ENCODE measurements at regions not wholly inside any gene's neighbourhood (a gene's known extent, or its start where the extent isn't known, plus 50 kb on each side); places are given as distances from the start of the nearest gene placed in this dataset.

- DNase-seq: no peak
Measured at GRCh38 chr2:150153646-150154307, 333.7 kb downstream of the RND3 start.

- DNase-seq: no peak
Measured at GRCh38 chr2:150152230-150152629, 335.2 kb downstream of the RND3 start.

GRCh38 chr2:150150144-150150543 is 337.3 kb downstream of the RND3 start:
- DNase-seq: no peak

- no peak for DNase-seq
Measured at GRCh38 chr2:150147889-150148683, 339.4 kb downstream of the RND3 start.

GRCh38 chr2:150146879-150147278 is 340.6 kb downstream of the RND3 start:
- no peak for DNase-seq

GRCh38 chr2:150145299-150145692 is 342.2 kb downstream of the RND3 start:
- no peak for DNase-seq

GRCh38 chr2:150144546-150145298 is 342.7 kb downstream of the RND3 start:
- DNase-seq: peak; percentile 56

- peak; percentile 80 for DNase-seq
Measured at GRCh38 chr2:150143087-150143536, 344.4 kb downstream of the RND3 start.

GRCh38 chr2:150142561-150142960 is 344.9 kb downstream of the RND3 start:
- peak; percentile 92 for DNase-seq

- DNase-seq: peak; percentile 65
Measured at GRCh38 chr2:150141226-150142001, 346.1 kb downstream of the RND3 start.

- DNase-seq: no peak
Measured at GRCh38 chr2:150140777-150141176, 346.7 kb downstream of the RND3 start.

- DNase-seq: no peak
Measured at GRCh38 chr2:150138587-150138986, 348.9 kb downstream of the RND3 start.

GRCh38 chr2:150137338-150138069 is 350.0 kb downstream of the RND3 start:
- no peak for DNase-seq

GRCh38 chr2:150136893-150137292 is 350.6 kb downstream of the RND3 start:
- no peak for DNase-seq

GRCh38 chr2:150136401-150136800 is 351.1 kb downstream of the RND3 start:
- DNase-seq: no peak

- DNase-seq: no peak
Measured at GRCh38 chr2:150135223-150135883, 352.1 kb downstream of the RND3 start.

- DNase-seq: peak; percentile 85
Measured at GRCh38 chr2:150134223-150134857, 353.1 kb downstream of the RND3 start.

GRCh38 chr2:150133623-150134022 is 353.8 kb downstream of the RND3 start:
- peak; percentile 84 for DNase-seq

GRCh38 chr2:150129921-150130575 is 357.4 kb downstream of the RND3 start:
- no peak for DNase-seq

- peak; percentile 55 for DNase-seq
Measured at GRCh38 chr2:150127995-150128394, 359.5 kb downstream of the RND3 start.

All from fibroblast of skin of right quadriceps (primary cell).